HG02623 (cell line): ENCODE measurements at regions not wholly inside any gene's neighbourhood (a gene's known extent, or its start where the extent isn't known, plus 50 kb on each side); places are given as distances from the start of the nearest gene placed in this dataset.

Experiments used
- ATAC-seq: cut with Tn5 transposase; IDR thresholded peaks from one replicate; pipeline ENCODE4 v1.9.1; 2021; ENCODE audit warnings: moderate library complexity; ENCODE audit not compliant: unreplicated experiment

- no peak for ATAC-seq
Observed at GRCh38 chr10:7507887-7508726, 97.3 kb upstream of the SFMBT2 start.

GRCh38 chr10:7506571-7506970 lies 95.7 kb upstream of the SFMBT2 start:
- no peak for ATAC-seq

GRCh38 chr10:7505196-7505595 lies 94.4 kb upstream of the SFMBT2 start:
- no peak for ATAC-seq

- no peak for ATAC-seq
Observed at GRCh38 chr10:7503190-7503589, 92.4 kb upstream of the SFMBT2 start.

- ATAC-seq = no peak
Observed at GRCh38 chr10:7501157-7501556, 90.3 kb upstream of the SFMBT2 start.

GRCh38 chr10:7498111-7498510 lies 87.3 kb upstream of the SFMBT2 start:
- ATAC-seq = no peak

GRCh38 chr10:7493996-7494395 lies 83.2 kb upstream of the SFMBT2 start:
- ATAC-seq = no peak

- ATAC-seq = peak; percentile 14
Observed at GRCh38 chr10:7492660-7493046, 81.8 kb upstream of the SFMBT2 start.

- ATAC-seq = peak; percentile 86
Observed at GRCh38 chr10:7491949-7492659, 81.3 kb upstream of the SFMBT2 start.

- no peak for ATAC-seq
Observed at GRCh38 chr10:7491230-7491629, 80.4 kb upstream of the SFMBT2 start.

GRCh38 chr10:7488418-7488829 lies 77.6 kb upstream of the SFMBT2 start:
- ATAC-seq = no peak

GRCh38 chr10:7487528-7487927 lies 76.7 kb upstream of the SFMBT2 start:
- ATAC-seq = no peak

GRCh38 chr10:7486528-7486927 lies 75.7 kb upstream of the SFMBT2 start:
- no peak for ATAC-seq

- no peak for ATAC-seq
Observed at GRCh38 chr10:7485799-7486198, 75.0 kb upstream of the SFMBT2 start.

- ATAC-seq = no peak
Observed at GRCh38 chr10:7485244-7485556, 74.4 kb upstream of the SFMBT2 start.

- peak; percentile 59 for ATAC-seq
Observed at GRCh38 chr10:7484456-7485243, 73.8 kb upstream of the SFMBT2 start.

- ATAC-seq = no peak
Observed at GRCh38 chr10:7483848-7484247, 73.0 kb upstream of the SFMBT2 start.

GRCh38 chr10:7482992-7483391 lies 72.2 kb upstream of the SFMBT2 start:
- no peak for ATAC-seq

- no peak for ATAC-seq
Observed at GRCh38 chr10:7481368-7481765, 70.5 kb upstream of the SFMBT2 start.

GRCh38 chr10:7480742-7481367 lies 70.0 kb upstream of the SFMBT2 start:
- ATAC-seq = peak; percentile 36

- no peak for ATAC-seq
Observed at GRCh38 chr10:7479861-7480598, 69.2 kb upstream of the SFMBT2 start.
